GM21360 (cell line): ENCODE measurements at regions not wholly inside any gene's neighbourhood (a gene's known extent, or its start where the extent isn't known, plus 50 kb on each side); places are given as distances from the start of the nearest gene placed in this dataset.
"Not testable (repeated sequence)": the region's sequence is repeated elsewhere in the genome, so short reads cannot be mapped to it uniquely, and the experiment has no call there.

ENCODE experiments used
- ATAC-seq: cut with Tn5 transposase; IDR thresholded peaks from one replicate; pipeline ENCODE4 v1.9.1; 2021; ENCODE audit warnings: mild to moderate bottlenecking, moderate library complexity; ENCODE audit not compliant: unreplicated experiment

- ATAC-seq: not testable (repeated sequence)
Measured at GRCh38 chr4:134914250-134914649, 712.7 kb upstream of the PABPC4L start.

GRCh38 chr4:134911941-134912340 is 710.4 kb upstream of the PABPC4L start:
- ATAC-seq: no peak

- no peak for ATAC-seq
Measured at GRCh38 chr4:134906404-134907023, 704.9 kb upstream of the PABPC4L start.

GRCh38 chr4:134905061-134905460 is 703.5 kb upstream of the PABPC4L start:
- no peak for ATAC-seq

GRCh38 chr4:134888156-134888555 is 686.6 kb upstream of the PABPC4L start:
- no peak for ATAC-seq

- ATAC-seq: no peak
Measured at GRCh38 chr4:134885436-134885835, 683.8 kb upstream of the PABPC4L start.

GRCh38 chr4:134883831-134884449 is 682.4 kb upstream of the PABPC4L start:
- ATAC-seq: no peak

- no peak for ATAC-seq
Measured at GRCh38 chr4:134879019-134879418, 677.4 kb upstream of the PABPC4L start.

GRCh38 chr4:134867027-134867426 is 665.4 kb upstream of the PABPC4L start:
- ATAC-seq: no peak

GRCh38 chr4:134865675-134866074 is 664.1 kb upstream of the PABPC4L start:
- no peak for ATAC-seq

GRCh38 chr4:134862116-134862515 is 660.5 kb upstream of the PABPC4L start:
- ATAC-seq: no peak

GRCh38 chr4:134848681-134849080 is 647.1 kb upstream of the PABPC4L start:
- no peak for ATAC-seq

- ATAC-seq: not testable (repeated sequence)
Measured at GRCh38 chr4:134830741-134831140, 629.2 kb upstream of the PABPC4L start.

- ATAC-seq: no peak
Measured at GRCh38 chr4:134812611-134813010, 611.0 kb upstream of the PABPC4L start.

- ATAC-seq: no peak
Measured at GRCh38 chr4:134807231-134807745, 605.7 kb upstream of the PABPC4L start.

GRCh38 chr4:134798573-134798972 is 597.0 kb upstream of the PABPC4L start:
- ATAC-seq: no peak

- ATAC-seq: no peak
Measured at GRCh38 chr4:134787315-134787714, 585.7 kb upstream of the PABPC4L start.

GRCh38 chr4:134780244-134780643 is 578.7 kb upstream of the PABPC4L start:
- no peak for ATAC-seq

- ATAC-seq: no peak
Measured at GRCh38 chr4:134777606-134778005, 576.0 kb upstream of the PABPC4L start.

GRCh38 chr4:134773497-134774000 is 572.0 kb upstream of the PABPC4L start:
- ATAC-seq: no peak

GRCh38 chr4:134762053-134762452 is 560.5 kb upstream of the PABPC4L start:
- ATAC-seq: no peak

- no peak for ATAC-seq
Measured at GRCh38 chr4:134756421-134756820, 554.8 kb upstream of the PABPC4L start.
